Activated naive CD8-positive, alpha-beta T cell treated with anti-CD3 and anti-CD28 coated beads for 36 hours (primary cell): ENCODE measurements at regions not wholly inside any gene's neighbourhood (a gene's known extent, or its start where the extent isn't known, plus 50 kb on each side); places are given as distances from the start of the nearest gene placed in this dataset.

Experiments
- DNase-seq: peaks from one replicate; pipeline ENCODE4 v3.0.0; 2021
- H3K27ac Mint-ChIP-seq: one replicate; pipeline ENCODE4 v1.8.0; 2022; ENCODE audit warnings: mild to moderate bottlenecking, moderate library complexity, mixed read lengths
- H3K27me3 Mint-ChIP-seq: one replicate; pipeline ENCODE4 v1.8.0; 2022; ENCODE audit warnings: mild to moderate bottlenecking, mixed read lengths
- H3K36me3 Mint-ChIP-seq: one replicate; pipeline ENCODE4 v1.8.0; 2021; ENCODE audit warnings: mild to moderate bottlenecking, mixed read lengths
- H3K4me1 Mint-ChIP-seq: one replicate; pipeline ENCODE4 v1.8.0; 2021; ENCODE audit warnings: mixed read lengths
- H3K4me3 Mint-ChIP-seq: one replicate; pipeline ENCODE4 v1.8.0; 2022; ENCODE audit warnings: mild to moderate bottlenecking, moderate library complexity, mixed read lengths
- H3K9me3 Mint-ChIP-seq: one replicate; pipeline ENCODE4 v1.8.0; 2022; ENCODE audit warnings: mixed read lengths

- Mint-ChIP-seq H3K36me3 (no peaks in the 10 kb centered on the region), H3K9me3 (peaks cover 2% of the 10 kb centered on the region), H3K27me3 (no peaks in the 10 kb centered on the region), H3K4me3 (no peak overlapping the region), H3K4me1 (no peaks in the 10 kb centered on the region), H3K27ac (no peak overlapping the region)
- no peak for DNase-seq
These were observed 425.2 kb upstream of the ZNF608 start for GRCh38 chr5:125171641-125172040.

GRCh38 chr5:125175348-125176004 lies 429.0 kb upstream of the ZNF608 start:
- Mint-ChIP-seq H3K27me3 (no peaks in the 10 kb centered on the region), H3K4me1 (no peaks in the 10 kb centered on the region), H3K4me3 (no peak overlapping the region), H3K36me3 (no peaks in the 10 kb centered on the region), H3K9me3 (no peaks in the 10 kb centered on the region), H3K27ac (no peak overlapping the region)
- DNase-seq = no peak

GRCh38 chr5:125176005-125176390 lies 429.6 kb upstream of the ZNF608 start:
- no peak overlapping the region for H3K4me3 Mint-ChIP-seq
- H3K9me3 Mint-ChIP-seq = no peaks in the 10 kb centered on the region
- H3K27me3 Mint-ChIP-seq = no peaks in the 10 kb centered on the region
- no peak overlapping the region for H3K27ac Mint-ChIP-seq
- no peaks in the 10 kb centered on the region for H3K36me3 Mint-ChIP-seq
- DNase-seq = no peak
- H3K4me1 Mint-ChIP-seq = no peaks in the 10 kb centered on the region

GRCh38 chr5:125177340-125177739 lies 430.9 kb upstream of the ZNF608 start:
- Mint-ChIP-seq H3K4me3 (no peak overlapping the region), H3K4me1 (no peaks in the 10 kb centered on the region), H3K27me3 (no peaks in the 10 kb centered on the region), H3K36me3 (no peaks in the 10 kb centered on the region), H3K27ac (no peak overlapping the region), H3K9me3 (no peaks in the 10 kb centered on the region)
- DNase-seq = no peak

- Mint-ChIP-seq H3K36me3 (no peaks in the 10 kb centered on the region), H3K27me3 (no peaks in the 10 kb centered on the region), H3K27ac (no peak overlapping the region), H3K4me3 (no peak overlapping the region), H3K9me3 (no peaks in the 10 kb centered on the region), H3K4me1 (no peaks in the 10 kb centered on the region)
- DNase-seq = no peak
These were observed 433.2 kb upstream of the ZNF608 start for GRCh38 chr5:125179612-125180011.

- H3K4me1 Mint-ChIP-seq = no peaks in the 10 kb centered on the region
- DNase-seq = no peak
- no peaks in the 10 kb centered on the region for H3K27me3 Mint-ChIP-seq
- no peaks in the 10 kb centered on the region for H3K9me3 Mint-ChIP-seq
- H3K4me3 Mint-ChIP-seq = no peak overlapping the region
- H3K36me3 Mint-ChIP-seq = no peaks in the 10 kb centered on the region
- no peak overlapping the region for H3K27ac Mint-ChIP-seq
These were observed 433.9 kb upstream of the ZNF608 start for GRCh38 chr5:125180231-125180829.

- no peak for DNase-seq
- no peaks in the 10 kb centered on the region for H3K36me3 Mint-ChIP-seq
- H3K27ac Mint-ChIP-seq = no peak overlapping the region
- no peak overlapping the region for H3K4me3 Mint-ChIP-seq
- H3K27me3 Mint-ChIP-seq = no peaks in the 10 kb centered on the region
- H3K9me3 Mint-ChIP-seq = no peaks in the 10 kb centered on the region
- no peaks in the 10 kb centered on the region for H3K4me1 Mint-ChIP-seq
These were observed 434.7 kb upstream of the ZNF608 start for GRCh38 chr5:125181159-125181558.

GRCh38 chr5:125181955-125182354 lies 435.5 kb upstream of the ZNF608 start:
- Mint-ChIP-seq H3K27ac (no peak overlapping the region), H3K36me3 (no peaks in the 10 kb centered on the region), H3K27me3 (no peaks in the 10 kb centered on the region), H3K4me1 (no peaks in the 10 kb centered on the region), H3K9me3 (no peaks in the 10 kb centered on the region), H3K4me3 (no peak overlapping the region)
- DNase-seq = no peak

GRCh38 chr5:125185740-125186139 lies 439.3 kb upstream of the ZNF608 start:
- Mint-ChIP-seq H3K4me3 (no peak overlapping the region), H3K9me3 (no peaks in the 10 kb centered on the region), H3K27me3 (no peaks in the 10 kb centered on the region), H3K36me3 (no peaks in the 10 kb centered on the region), H3K27ac (no peak overlapping the region), H3K4me1 (no peaks in the 10 kb centered on the region)
- DNase-seq = no peak

- Mint-ChIP-seq H3K4me1 (no peaks in the 10 kb centered on the region), H3K9me3 (no peaks in the 10 kb centered on the region), H3K27ac (no peak overlapping the region), H3K27me3 (no peaks in the 10 kb centered on the region), H3K36me3 (no peaks in the 10 kb centered on the region), H3K4me3 (no peak overlapping the region)
- no peak for DNase-seq
These were observed 440.5 kb upstream of the ZNF608 start for GRCh38 chr5:125186911-125187375.

- Mint-ChIP-seq H3K36me3 (no peaks in the 10 kb centered on the region), H3K4me3 (no peak overlapping the region), H3K27me3 (no peaks in the 10 kb centered on the region), H3K27ac (no peak overlapping the region), H3K4me1 (no peaks in the 10 kb centered on the region), H3K9me3 (no peaks in the 10 kb centered on the region)
- no peak for DNase-seq
These were observed 443.1 kb upstream of the ZNF608 start for GRCh38 chr5:125189531-125189941.

- no peak for DNase-seq
- no peaks in the 10 kb centered on the region for H3K9me3 Mint-ChIP-seq
- no peak overlapping the region for H3K27ac Mint-ChIP-seq
- H3K4me1 Mint-ChIP-seq = no peaks in the 10 kb centered on the region
- no peaks in the 10 kb centered on the region for H3K36me3 Mint-ChIP-seq
- H3K27me3 Mint-ChIP-seq = no peaks in the 10 kb centered on the region
- no peak overlapping the region for H3K4me3 Mint-ChIP-seq
These were observed 444.0 kb upstream of the ZNF608 start for GRCh38 chr5:125190232-125191087.

- Mint-ChIP-seq H3K4me1 (no peaks in the 10 kb centered on the region), H3K9me3 (no peaks in the 10 kb centered on the region), H3K27me3 (no peaks in the 10 kb centered on the region), H3K36me3 (no peaks in the 10 kb centered on the region), H3K27ac (no peak overlapping the region), H3K4me3 (no peak overlapping the region)
- no peak for DNase-seq
These were observed 448.4 kb upstream of the ZNF608 start for GRCh38 chr5:125194883-125195282.

- peaks cover 4% of the 10 kb centered on the region for H3K27me3 Mint-ChIP-seq
- H3K9me3 Mint-ChIP-seq = no peaks in the 10 kb centered on the region
- no peaks in the 10 kb centered on the region for H3K36me3 Mint-ChIP-seq
- no peak overlapping the region for H3K4me3 Mint-ChIP-seq
- DNase-seq = no peak
- no peaks in the 10 kb centered on the region for H3K4me1 Mint-ChIP-seq
- no peak overlapping the region for H3K27ac Mint-ChIP-seq
These were observed 450.2 kb upstream of the ZNF608 start for GRCh38 chr5:125196481-125197111.

- Mint-ChIP-seq H3K27me3 (peaks cover 4% of the 10 kb centered on the region), H3K4me3 (no peak overlapping the region), H3K9me3 (no peaks in the 10 kb centered on the region)
These were observed 450.9 kb upstream of the ZNF608 start for GRCh38 chr5:125197321-125197720.

More at GRCh38 chr5:125197321-125197720, 450.9 kb upstream of the ZNF608 start:
- Mint-ChIP-seq H3K27ac (no peak overlapping the region), H3K36me3 (no peaks in the 10 kb centered on the region), H3K4me1 (no peaks in the 10 kb centered on the region)
- no peak for DNase-seq
